Epithelial cell of esophagus (primary cell): ENCODE measurements at regions not wholly inside any gene's neighbourhood (a gene's known extent, or its start where the extent isn't known, plus 50 kb on each side); places are given as distances from the start of the nearest gene placed in this dataset.

Experiments used
- DNase-seq: peaks from one replicate; pipeline ENCODE4 v3.0.0; 2010; ENCODE audit warnings: low read depth
- H3K4me3 ChIP-seq: 2 replicates; pipeline ENCODE4 v1.5.1; 2011; ENCODE audit warnings: mild to moderate bottlenecking, low read length, control low read depth
- TF ChIP-seq, protein P1 (sequence below): IDR thresholded peaks from 2 replicates; pipeline ENCODE4 v1.5.1; 2011; ENCODE audit warnings: low read depth, mild to moderate bottlenecking, low read length, control low read depth, inconsistent platforms; ENCODE audit not compliant: insufficient read depth; ENCODE audit errors: missing control alignments

DNA sequence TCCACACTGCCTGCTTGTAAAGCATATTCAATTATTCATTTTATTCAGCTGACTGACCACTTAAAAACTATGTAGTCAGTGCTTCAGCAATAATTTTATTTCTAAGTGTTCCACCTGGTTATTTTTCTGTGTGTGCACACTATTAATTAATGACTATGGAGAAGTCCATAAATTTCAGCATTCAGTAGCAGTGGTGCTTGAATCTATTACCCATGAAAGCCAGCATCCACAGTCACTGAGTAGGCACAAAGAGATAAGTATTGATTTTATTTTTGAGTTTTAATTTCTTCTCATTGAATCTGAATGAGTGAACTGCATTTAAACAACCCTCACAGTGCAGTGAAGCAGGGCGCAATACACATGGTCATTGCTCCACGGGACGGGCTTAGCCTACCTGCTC lies 643.1 kb downstream of the GALC start:
- TF ChIP-seq, protein P1, sequence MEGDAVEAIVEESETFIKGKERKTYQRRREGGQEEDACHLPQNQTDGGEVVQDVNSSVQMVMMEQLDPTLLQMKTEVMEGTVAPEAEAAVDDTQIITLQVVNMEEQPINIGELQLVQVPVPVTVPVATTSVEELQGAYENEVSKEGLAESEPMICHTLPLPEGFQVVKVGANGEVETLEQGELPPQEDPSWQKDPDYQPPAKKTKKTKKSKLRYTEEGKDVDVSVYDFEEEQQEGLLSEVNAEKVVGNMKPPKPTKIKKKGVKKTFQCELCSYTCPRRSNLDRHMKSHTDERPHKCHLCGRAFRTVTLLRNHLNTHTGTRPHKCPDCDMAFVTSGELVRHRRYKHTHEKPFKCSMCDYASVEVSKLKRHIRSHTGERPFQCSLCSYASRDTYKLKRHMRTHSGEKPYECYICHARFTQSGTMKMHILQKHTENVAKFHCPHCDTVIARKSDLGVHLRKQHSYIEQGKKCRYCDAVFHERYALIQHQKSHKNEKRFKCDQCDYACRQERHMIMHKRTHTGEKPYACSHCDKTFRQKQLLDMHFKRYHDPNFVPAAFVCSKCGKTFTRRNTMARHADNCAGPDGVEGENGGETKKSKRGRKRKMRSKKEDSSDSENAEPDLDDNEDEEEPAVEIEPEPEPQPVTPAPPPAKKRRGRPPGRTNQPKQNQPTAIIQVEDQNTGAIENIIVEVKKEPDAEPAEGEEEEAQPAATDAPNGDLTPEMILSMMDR: no peak
- DNase-seq: no peak
- H3K4me3 ChIP-seq: no peak overlapping the region

DNA sequence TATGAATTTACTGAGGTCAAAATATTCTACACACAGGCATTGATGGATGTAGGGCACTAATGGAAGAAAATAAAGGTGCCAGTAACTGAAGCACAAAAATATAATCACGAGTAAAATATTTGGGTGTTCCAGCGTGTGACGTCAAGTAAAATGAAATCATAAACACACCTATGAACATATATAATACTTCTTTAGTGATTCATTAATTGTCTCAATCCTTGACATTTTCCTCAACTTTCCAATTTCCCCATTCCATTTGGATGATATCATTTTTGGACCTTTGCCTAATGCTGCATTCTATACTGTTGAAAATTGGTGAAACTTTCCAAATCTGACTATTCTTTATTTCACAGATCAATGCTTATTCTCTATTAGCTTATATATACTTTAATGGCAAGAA lies 649.3 kb downstream of the GALC start:
- TF ChIP-seq, protein P1: no peak
- no peak overlapping the region for H3K4me3 ChIP-seq
- peak; percentile 60 for DNase-seq

DNA sequence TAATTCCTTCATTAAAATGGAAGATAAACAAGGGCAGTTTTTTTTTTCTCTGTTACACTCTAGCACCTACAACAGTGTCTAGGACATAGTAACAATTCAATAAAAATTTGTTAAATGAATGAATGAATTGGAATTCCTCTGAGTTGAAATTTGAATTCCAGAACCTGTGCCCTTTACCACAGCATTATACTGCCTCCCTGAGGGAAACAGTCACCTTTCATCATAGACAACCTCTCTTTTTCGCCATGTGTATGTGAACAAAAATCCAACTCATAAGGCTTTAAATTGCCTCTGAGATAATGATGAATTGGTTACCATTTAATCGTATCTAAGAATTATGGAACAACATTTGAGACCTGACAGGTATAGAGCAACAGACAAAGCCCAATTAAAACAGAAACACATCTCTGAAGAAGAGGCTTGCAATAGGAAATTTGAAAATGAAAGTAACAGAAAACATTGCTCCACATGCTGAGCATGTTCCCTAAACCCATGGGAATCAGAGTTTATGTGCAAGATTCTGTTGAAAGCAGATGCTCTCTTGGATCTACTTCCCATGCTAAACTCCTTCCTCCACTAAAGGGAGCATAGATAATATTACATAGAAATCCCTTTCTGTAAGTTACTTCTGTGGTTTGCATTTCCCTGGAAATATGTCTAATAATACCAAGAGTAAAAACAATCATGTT lies 657.8 kb downstream of the GALC start:
- no peak overlapping the region for H3K4me3 ChIP-seq
- TF ChIP-seq, protein P1: peak; percentile 35
- DNase-seq: peak; percentile 42

DNA sequence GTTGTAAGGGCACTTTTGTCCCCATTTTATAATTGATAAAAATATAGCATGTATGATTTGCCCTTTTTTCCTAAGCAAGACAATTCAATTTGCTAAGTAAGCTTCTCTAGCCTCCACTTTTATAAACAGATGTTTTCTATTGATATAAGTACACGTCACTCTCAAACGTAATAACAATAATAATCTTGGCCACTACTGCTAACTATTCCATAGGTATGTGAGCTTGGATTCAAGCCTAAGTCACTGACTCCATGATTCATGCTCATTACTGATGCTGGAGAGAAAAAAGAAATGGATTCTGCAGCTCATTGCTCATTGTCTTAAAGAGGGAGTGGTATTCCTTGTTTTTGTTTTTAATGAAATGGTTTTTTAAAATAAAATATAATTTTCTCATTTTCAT lies 661.0 kb downstream of the GALC start:
- TF ChIP-seq, protein P1: no peak
- H3K4me3 ChIP-seq: no peak overlapping the region
- DNase-seq: peak; percentile 80

DNA sequence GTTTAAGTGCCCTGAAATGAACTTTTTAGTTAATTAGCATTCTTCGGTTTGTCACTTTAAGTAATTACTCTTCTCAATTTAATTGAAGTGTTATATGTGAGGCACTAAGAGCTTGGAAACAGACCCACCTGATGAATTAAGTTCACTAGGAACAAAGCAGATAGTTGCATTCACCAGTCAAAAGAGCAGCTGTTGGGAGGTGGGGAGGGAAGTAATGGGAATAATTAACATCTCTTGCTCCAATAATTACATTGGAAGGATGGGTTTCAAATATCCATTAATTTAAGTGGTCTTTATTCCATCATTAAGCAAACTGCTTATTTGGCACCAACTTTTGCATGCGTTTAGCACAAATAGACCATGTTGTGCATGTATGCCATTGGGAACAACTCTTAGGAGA lies 667.2 kb downstream of the GALC start:
- H3K4me3 ChIP-seq: no peak overlapping the region
- TF ChIP-seq, protein P1: no peak
- DNase-seq: no peak

DNA sequence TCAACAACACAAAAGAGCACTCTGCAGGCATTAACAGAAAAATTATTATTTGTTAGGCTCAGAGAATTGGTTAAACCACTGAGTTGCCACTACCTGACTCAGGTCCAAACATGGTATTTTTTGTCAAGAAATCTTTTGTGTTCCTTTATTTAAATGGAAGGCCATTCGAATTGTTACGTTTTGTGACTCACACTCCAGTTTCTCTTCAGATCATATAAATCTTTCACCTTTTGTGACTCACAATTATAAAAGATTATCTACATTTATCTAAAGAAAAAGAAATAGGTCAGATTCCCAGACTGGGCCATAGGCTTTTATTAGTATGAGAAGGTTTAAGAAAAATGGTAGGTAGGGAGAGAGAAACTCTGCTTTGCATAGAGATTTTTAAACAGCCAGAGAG lies 669.8 kb downstream of the GALC start:
- TF ChIP-seq, protein P1: no peak
- no peak overlapping the region for H3K4me3 ChIP-seq
- no peak for DNase-seq

DNA sequence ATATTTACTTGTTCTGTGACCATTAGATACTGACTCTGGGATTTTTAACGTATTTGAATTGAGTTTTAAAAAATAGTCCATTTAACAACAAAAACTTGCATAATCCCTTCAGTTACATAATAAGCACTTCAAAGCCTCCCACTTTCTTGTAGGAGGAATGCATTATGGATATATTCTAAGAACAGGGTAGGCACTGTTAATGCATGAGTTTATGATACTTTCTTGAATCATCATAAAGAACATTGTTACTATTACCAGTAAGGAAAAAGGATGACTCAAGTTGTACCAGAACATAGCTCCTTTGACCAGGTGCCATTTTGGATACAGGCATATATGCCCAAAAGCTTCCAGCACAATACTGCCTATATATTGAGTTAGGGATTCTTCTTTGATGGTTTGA lies 671.4 kb downstream of the GALC start:
- TF ChIP-seq, protein P1: no peak
- H3K4me3 ChIP-seq: no peak overlapping the region

More for the DNA sequence above, 671.4 kb downstream of the GALC start:
- DNase-seq: no peak
